Left colon (tissue), 2 donors: ENCODE measurements at regions not wholly inside any gene's neighbourhood (a gene's known extent, or its start where the extent isn't known, plus 50 kb on each side); places are given as distances from the start of the nearest gene placed in this dataset.

ENCODE experiments used
- ATAC-seq: fragments of 200-7000 bp; cut with Tn5 transposase; one replicate; pipeline ENCODE4 v1.9.1; 2020; ENCODE audit warnings: mild to moderate bottlenecking, moderate library complexity
- DNase-seq, 2 donors: peaks; one replicate each; pipeline ENCODE4 v3.0.0-alpha.2; 2020
- intact Hi-C, 2 donors: fragments of 100-400 bp; cut with DNase I in 1 of 2; cut with micrococcal nuclease in 1 of 2; formaldehyde crosslinking; loops; one replicate each; pipeline versions ENCODE4 v1.11.2 to v1.14.0; 2022; cut with DNase I, micrococcal nuclease
- donor health status: DM: no; HTN: no; CAD: no.
- donor health status: DM: yes; HTN: yes; CAD: no.

DNA sequence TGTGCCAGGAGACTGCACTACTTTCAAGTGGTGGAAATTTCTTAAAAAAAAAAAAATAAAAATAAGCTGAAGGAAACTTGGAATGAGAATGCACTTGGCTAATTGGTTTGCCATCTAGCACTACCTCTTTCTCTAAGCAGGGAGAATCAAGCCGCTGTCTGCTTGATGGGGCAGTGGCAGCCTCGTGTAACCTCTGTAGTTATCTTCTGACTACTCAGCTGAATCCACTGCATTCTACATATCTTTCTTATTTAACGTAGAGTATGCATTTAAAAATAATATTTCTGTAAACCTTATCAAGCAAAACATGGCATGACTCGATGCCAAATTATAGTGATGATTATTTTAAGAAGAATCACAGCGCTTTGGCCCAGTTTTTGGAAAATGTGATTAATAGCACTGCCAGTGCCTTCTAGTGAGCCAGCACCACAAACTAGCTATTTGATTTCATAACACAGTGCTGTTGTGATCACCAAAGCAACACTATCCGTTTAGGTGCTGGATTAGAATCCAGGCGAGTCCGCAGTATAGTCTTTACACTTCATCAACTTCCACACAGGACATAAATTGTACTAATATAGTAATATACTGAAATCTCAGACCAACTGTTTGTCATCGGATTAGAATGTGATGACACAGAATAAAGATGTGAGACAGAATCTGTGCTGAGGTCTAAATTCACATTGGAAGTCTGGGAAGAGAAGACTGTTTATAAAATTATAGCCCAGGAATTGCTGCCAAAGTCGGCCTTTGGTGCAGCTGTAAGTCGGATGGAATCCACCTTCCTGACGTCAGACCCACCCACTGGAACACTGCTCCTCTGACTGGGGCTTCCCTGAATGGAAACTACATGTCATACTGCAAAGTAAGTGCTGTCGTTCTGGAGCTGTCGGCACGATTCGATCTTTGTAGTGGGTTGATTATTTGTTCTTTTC is 136.5 kb upstream of the ETAA1 start:
- DNase-seq, result peak; percentile 33 to 68
- intact Hi-C loops, result no loop called here
- no peak for ATAC-seq

DNA sequence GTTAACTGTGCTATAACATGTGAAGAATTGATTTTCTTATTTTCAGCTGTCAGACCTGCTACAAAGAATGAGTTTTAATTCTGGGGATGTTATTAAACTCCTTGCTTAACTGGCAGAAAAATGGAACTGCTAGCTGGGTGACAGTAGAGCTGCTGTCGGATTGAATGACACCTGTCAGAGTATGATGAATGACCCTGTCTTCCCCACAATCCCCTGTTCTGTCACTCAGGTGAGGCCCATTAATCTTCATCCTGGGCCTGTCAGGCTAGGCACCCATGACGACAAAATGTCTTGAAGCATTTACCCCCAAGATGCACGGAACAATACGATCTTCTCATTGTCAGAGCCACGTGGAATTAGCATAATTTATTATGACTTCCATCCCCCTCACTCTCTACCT is 129.9 kb upstream of the ETAA1 start:
- ATAC-seq (no peak), DNase-seq (no peak)
- intact Hi-C loops, result no loop called here

DNA sequence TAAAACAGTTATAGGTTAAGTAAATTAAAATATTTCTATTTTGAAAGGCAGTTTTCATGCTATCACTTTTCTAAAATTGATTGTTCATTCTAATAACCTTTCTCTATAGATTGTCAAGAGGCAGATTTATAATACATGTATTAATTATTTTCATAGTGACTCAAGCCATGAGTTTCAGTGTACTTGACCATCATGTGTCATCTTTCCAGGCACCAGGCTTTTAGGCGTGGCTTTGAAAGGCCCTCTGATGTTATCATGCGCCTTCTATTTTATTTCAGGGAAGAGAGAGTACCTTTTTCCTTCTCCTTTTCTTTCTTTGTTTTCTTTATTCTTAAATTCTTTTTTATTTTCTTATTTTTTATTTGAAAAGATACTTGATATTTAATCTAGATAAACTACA is 128.3 kb upstream of the ETAA1 start:
- intact Hi-C loops, result no loop called here

DNA sequence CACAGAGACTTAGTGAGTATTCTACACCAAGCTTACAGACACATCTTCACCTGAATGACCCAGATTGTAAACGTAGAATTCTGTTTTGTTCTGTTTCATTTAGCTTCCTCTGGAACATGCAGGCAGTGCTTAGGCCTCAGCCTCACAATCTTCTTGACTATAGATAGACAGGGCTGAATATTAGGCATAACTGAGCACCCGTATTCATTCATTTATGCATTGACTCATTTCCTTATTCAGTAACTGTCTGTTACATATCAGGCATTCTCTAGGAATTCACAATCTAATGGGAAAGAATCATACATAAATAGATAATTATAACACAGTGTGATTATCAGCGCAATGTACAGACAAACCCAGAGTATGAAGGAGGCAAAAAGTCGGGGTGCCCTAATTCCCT is 124.9 kb upstream of the ETAA1 start:
- ATAC-seq, result no peak
- DNase-seq, result no peak
- intact Hi-C loops, result no loop called here

More for the DNA sequence above, 128.3 kb upstream of the ETAA1 start:
- DNase-seq (no peak), ATAC-seq (no peak)

- ATAC-seq (peak; percentile 100), DNase-seq (peak; percentile 59 to 65)
- intact Hi-C loops, result no loop called here
These were observed 119.7 kb upstream of the ETAA1 start for GRCh38 chr2:67277450-67277849.

DNA sequence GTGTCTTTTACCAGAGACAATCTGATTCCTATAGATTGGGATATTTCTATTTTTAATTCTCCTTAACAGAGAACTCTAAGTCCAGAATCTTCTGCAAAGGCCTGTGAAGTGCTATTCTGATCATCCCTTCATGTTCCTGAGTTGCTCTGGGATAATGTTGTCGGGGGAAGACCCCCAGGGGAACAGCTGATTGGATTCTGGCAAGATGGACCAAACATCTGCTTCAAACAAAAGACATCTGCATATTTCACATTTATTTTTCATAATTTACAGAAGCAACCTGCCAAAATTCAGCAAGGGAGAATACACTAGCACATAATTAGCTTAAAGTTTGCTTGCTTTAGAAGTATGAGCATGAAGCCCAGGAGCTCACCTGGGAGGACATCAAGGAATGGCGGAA is 116.0 kb upstream of the ETAA1 start:
- ATAC-seq (no peak), DNase-seq (no peak)
- intact Hi-C loops, result no loop called here

DNA sequence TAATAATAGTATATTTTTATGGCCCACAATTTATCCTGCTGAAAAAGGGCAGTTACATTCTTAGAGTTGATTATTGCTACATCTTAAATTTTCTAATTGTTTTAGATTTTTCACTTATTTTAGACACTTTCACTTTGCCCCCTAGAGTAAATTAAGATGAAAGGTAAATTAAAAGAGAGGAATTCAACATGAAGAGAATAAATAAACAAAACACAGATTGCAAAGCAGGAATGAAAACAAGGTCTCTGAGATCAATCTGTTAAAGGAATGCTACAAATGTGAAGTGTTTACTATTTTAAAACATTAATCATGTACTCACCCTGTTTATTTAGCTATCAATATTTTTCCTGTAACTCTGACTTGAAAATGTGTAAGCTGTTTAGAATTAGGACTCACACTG is 113.5 kb upstream of the ETAA1 start:
- ATAC-seq (no peak), DNase-seq (no peak)
- intact Hi-C loops, result no loop called here

- intact Hi-C loops, result no loop called here
- no peak for ATAC-seq
- no peak for DNase-seq
These were observed 110.0 kb upstream of the ETAA1 start for GRCh38 chr2:67286981-67287759.

DNA sequence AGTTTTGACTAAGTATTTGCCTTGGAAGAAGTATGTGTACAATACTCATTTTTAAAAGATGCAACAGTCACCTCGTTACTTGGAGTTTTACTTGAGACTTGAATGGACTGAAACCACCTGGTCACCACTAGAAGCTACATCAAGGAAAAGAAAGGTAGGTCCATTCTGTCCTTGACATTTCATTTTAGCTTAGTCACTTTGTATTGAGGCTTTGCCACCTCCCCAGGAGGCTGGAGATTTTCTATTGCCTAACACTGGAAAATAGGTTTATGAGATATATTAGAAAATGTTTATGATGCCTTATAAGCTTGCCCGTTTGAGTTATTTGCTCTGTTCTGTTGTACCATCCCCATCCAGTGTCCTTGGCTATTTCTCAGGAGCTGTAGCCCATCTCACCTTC is 107.9 kb upstream of the ETAA1 start:
- intact Hi-C loops, result no loop called here
- ATAC-seq (no peak), DNase-seq (no peak)

DNA sequence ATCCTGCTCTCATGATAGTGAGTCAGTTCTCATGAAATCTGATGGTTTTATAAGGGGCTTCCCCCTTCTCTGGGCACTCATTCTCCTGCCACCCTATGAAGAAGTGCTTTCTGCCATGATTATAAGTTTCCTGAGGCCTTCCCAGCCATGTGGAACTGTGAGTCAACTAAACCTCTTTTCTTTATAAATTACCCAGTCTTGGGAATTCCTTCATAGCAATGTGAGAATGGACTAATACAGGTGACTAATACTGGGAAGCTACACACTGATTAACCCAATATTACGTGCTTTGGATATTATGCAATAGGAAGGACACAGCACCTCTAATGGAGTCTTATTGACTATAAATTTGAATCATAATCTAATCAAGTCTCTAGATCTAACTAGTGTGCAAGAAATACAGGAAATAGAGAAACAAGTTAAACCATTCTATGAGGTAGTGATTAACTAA is 107.2 kb upstream of the ETAA1 start:
- DNase-seq (no peak), ATAC-seq (no peak)
- intact Hi-C loops, result no loop called here

GRCh38 chr2:67290451-67291290 is 106.5 kb upstream of the ETAA1 start:
- no peak for ATAC-seq
- DNase-seq, result no peak
- intact Hi-C loops, result no loop called here

DNA sequence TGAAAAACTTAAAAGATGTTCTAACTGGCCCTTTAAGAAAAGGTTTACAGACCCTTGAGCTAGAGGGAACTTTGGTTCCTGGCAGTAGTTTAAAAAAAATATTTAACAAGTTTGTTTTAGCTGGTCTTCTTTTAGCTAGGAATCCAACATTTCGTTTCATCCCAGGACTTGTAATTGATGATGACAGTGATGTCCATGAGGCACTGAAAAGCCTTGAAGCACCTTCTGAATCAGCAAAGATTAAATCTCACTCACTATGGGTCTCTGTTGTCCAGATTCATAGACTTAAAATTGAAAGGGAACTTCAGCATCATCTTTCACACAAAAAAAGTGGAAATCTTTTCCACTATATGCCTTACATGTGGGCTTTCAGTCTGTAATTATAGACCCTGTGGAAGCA is 102.9 kb upstream of the ETAA1 start:
- no peak for ATAC-seq
- intact Hi-C loops, result no loop called here
- DNase-seq, result no peak

DNA sequence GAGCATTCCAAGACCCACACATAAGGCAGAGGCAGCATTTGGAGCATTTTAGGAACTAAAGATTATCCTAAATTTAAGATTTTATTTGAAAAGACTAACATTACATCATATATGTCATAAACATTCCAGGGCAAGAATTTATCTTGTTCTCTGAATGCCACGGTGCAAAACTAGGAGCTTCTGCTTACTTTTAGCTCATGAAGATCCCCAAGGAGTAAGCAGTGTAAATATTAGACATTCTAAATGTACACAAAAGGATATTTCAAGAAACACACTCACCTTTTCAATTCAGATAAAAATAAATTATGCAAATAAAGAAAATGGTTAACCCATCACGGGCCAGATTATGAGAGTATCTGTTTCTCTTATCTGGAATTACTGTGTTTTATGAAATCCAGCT is 101.7 kb upstream of the ETAA1 start:
- ATAC-seq, result no peak
- DNase-seq, result no peak
- intact Hi-C loops, result no loop called here

DNA sequence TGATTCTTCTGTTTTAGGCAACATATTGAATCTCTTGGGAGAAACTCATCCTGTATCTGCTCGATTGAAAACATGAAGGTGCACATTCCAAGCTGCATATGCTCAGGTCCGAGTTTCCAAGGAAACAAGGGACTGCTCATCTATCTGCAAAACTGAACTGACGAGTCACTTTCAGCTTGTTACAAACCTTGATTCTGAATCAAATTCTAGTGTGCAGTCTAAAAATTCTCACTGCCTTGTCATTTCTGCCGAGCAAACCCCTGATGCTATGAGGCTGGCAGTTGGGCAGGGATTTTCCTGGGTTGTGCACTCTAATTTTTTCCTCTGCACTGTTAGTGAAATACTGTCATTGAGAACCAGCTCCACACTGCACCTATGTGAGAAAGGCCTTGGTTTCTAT is 101.3 kb upstream of the ETAA1 start:
- intact Hi-C loops, result no loop called here
- no peak for DNase-seq
- no peak for ATAC-seq

DNA sequence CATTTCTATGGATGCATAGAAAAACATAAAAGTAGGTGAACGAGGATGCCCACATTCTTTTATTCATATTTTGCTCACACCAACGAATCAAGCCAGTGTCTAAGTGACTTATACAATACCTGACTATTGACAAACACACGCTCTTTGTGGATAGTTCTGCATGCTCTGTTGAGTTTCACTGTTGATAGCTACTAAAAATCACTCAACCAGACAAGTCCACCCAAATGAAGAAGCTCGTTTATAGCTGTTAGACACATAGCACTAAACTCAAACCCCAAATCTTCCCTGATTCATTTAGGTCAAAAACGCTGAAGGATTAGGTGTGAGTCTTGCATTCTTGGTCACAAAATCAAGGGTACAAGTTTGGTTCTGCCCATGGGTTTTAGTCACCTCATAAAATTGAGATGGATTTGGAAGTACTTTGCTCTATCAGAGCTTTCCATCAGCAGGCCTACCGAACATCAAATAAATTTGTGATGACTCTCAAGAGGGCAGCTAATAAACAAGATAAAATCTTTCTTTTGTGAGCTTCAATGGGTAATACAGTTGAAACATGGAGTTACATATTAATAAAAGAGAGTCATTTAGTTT is 92.7 kb upstream of the ETAA1 start:
- ATAC-seq, result no peak
- no peak for DNase-seq
- intact Hi-C loops, result no loop called here

- intact Hi-C loops, result no loop called here
- DNase-seq, result no peak
- ATAC-seq, result no peak
These were observed 87.9 kb upstream of the ETAA1 start for GRCh38 chr2:67309281-67309680.

GRCh38 chr2:67311536-67311935 is 85.6 kb upstream of the ETAA1 start:
- ATAC-seq (no peak), DNase-seq (no peak)
- intact Hi-C loops, result no loop called here

DNA sequence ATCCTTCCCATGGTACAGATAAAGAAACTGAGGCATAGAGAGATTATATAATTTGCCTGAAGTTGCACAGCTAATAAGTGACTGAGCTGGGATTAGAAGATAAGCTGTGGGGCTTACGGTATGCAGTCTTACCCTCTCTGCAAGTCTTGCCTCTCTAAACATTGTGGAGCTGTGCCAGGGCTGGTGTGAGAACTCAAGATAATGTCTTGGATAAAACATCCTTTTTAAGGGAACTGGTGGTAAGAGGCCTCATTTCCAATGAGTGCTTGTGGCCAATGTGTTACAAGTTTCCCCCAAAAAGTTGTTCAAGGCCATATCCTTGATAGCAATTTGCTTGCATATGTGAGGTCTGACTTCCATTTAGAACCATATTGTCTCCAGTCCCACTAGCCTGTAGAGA is 84.3 kb upstream of the ETAA1 start:
- no peak for ATAC-seq
- intact Hi-C loops, result no loop called here

DNA sequence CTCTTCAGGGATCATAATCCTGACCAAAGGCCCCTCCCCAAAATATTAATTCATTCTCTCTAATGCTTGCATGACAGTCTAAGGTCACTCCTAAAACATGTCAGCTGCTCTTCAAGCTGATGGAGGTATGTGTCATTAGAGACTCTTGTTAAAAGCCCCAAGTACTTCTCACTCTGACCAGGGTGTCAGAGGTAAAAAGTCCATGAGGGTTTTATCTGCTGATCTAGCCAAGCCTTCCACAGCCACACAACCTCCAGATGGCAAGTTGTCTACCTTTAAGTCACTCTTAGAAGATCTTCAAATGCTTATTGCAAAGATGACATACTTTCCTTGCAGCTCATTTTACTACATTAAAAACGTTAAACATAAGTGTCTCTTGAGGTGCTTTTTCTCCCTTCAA is 83.6 kb upstream of the ETAA1 start:
- no peak for DNase-seq
- no peak for ATAC-seq
- intact Hi-C loops, result no loop called here

More for the DNA sequence above, 84.3 kb upstream of the ETAA1 start:
- DNase-seq, result no peak
